H9 (cell line): ENCODE measurements at regions not wholly inside any gene's neighbourhood (a gene's known extent, or its start where the extent isn't known, plus 50 kb on each side); places are given as distances from the start of the nearest gene placed in this dataset.

Experiments
- DNase-seq: peaks from one replicate; pipeline ENCODE4 v3.0.0-alpha.2; 2017
- H2AFZ ChIP-seq: one replicate; pipeline ENCODE4 v1.6.1; 2013; ENCODE audit warnings: mild to moderate bottlenecking, low read length, control low read depth, moderate library complexity
- H2AK5ac ChIP-seq: 2 replicates; pipeline ENCODE4 v1.6.1; 2013; ENCODE audit warnings: low read length, control low read depth, mixed read lengths; ENCODE audit not compliant: insufficient read length
- H2BK120ac ChIP-seq: one replicate; pipeline ENCODE4 v1.6.1; 2013; ENCODE audit warnings: low read depth, mild to moderate bottlenecking, low read length, control low read depth, inconsistent platforms; ENCODE audit not compliant: poor library complexity, severe bottlenecking
- H2BK12ac ChIP-seq: 2 replicates; pipeline ENCODE4 v1.6.1; 2013; ENCODE audit warnings: low read length, control low read depth, mixed read lengths, low read depth; ENCODE audit not compliant: insufficient read length
- H2BK15ac ChIP-seq: 2 replicates; pipeline ENCODE4 v1.6.1; 2013; ENCODE audit warnings: low read depth, low read length, control low read depth
- H2BK20ac ChIP-seq: one replicate; pipeline ENCODE4 v1.6.1; 2013; ENCODE audit warnings: low read depth, mild to moderate bottlenecking, low read length, control low read depth, inconsistent platforms; ENCODE audit not compliant: poor library complexity, severe bottlenecking
- H2BK5ac ChIP-seq: 2 replicates; pipeline ENCODE4 v1.6.1; 2013; ENCODE audit warnings: low read length, control low read depth, mixed read lengths; ENCODE audit not compliant: insufficient read length
- H3K14ac ChIP-seq: 2 replicates; pipeline ENCODE4 v1.6.1; 2013; ENCODE audit warnings: low read length, control low read depth; ENCODE audit not compliant: insufficient read depth
- H3K18ac ChIP-seq: 2 replicates; pipeline ENCODE4 v1.6.1; 2013; ENCODE audit warnings: low read depth, mild to moderate bottlenecking, mixed read lengths, low read length, control low read depth; ENCODE audit not compliant: insufficient read length
- H3K23ac ChIP-seq: 2 replicates; pipeline ENCODE4 v1.6.1; 2013; ENCODE audit warnings: low read length, control low read depth, mixed read lengths, low read depth; ENCODE audit not compliant: insufficient read length
- H3K23me2 ChIP-seq: 2 replicates; pipeline ENCODE4 v1.6.1; 2013; ENCODE audit warnings: low read depth, mild to moderate bottlenecking, mixed read lengths, low read length, control low read depth; ENCODE audit not compliant: insufficient read length, poor library complexity, severe bottlenecking
- H3K27ac ChIP-seq: 2 replicates; pipeline ENCODE4 v1.5.1; 2013; ENCODE audit warnings: low read length, control low read depth, mixed read lengths, low read depth; ENCODE audit not compliant: insufficient read length
- H3K27me3 ChIP-seq: 2 replicates; pipeline ENCODE4 v1.6.1; 2013; ENCODE audit warnings: low read length, control low read depth, inconsistent platforms; ENCODE audit not compliant: insufficient read depth
- H3K4ac ChIP-seq: 2 replicates; pipeline ENCODE4 v1.6.1; 2013; ENCODE audit warnings: low read depth, mild to moderate bottlenecking, control low read depth, inconsistent platforms, low read length, moderate library complexity
- H3K4me1 ChIP-seq: 2 replicates; pipeline ENCODE4 v1.6.1; 2013; ENCODE audit warnings: low read length, control low read depth, inconsistent platforms; ENCODE audit not compliant: insufficient read depth
- H3K4me2 ChIP-seq: 2 replicates; pipeline ENCODE4 v1.6.1; 2013; ENCODE audit warnings: low read length, control low read depth, mixed read lengths; ENCODE audit not compliant: insufficient read length, insufficient read depth
- H3K56ac ChIP-seq: 2 replicates; pipeline ENCODE4 v1.6.1; 2013; ENCODE audit warnings: low read depth, mild to moderate bottlenecking, mixed read lengths, low read length, control low read depth; ENCODE audit not compliant: insufficient read length
- H3K79me1 ChIP-seq: 2 replicates; pipeline ENCODE4 v1.6.1; 2013; ENCODE audit warnings: low read depth, mild to moderate bottlenecking, moderate library complexity, low read length, control low read depth, inconsistent platforms; ENCODE audit not compliant: insufficient read depth, poor library complexity, severe bottlenecking
- H3K79me2 ChIP-seq: 2 replicates; pipeline ENCODE4 v1.6.1; 2013; ENCODE audit warnings: low read length, control low read depth, inconsistent platforms; ENCODE audit not compliant: insufficient read depth
- H3K9ac ChIP-seq: 2 replicates; pipeline ENCODE4 v1.6.1; 2013; ENCODE audit warnings: low read length, control low read depth, mixed read lengths; ENCODE audit not compliant: insufficient read length; ENCODE audit errors: extremely low read depth
- H3K9me3 ChIP-seq: one replicate; pipeline ENCODE4 v1.6.1; 2013; ENCODE audit warnings: low read depth, low read length, inconsistent platforms; ENCODE audit not compliant: control insufficient read depth
- H3T11ph ChIP-seq: one replicate; pipeline ENCODE4 v1.6.1; 2013; ENCODE audit warnings: mild to moderate bottlenecking, low read length, control low read depth, inconsistent platforms
- H4K20me1 ChIP-seq: one replicate; pipeline ENCODE4 v1.6.1; 2013; ENCODE audit not compliant: control insufficient read depth, insufficient read length, insufficient read depth
- H4K5ac ChIP-seq: 2 replicates; pipeline ENCODE4 v1.6.1; 2013; ENCODE audit warnings: low read depth, mild to moderate bottlenecking, mixed read lengths, low read length, control low read depth; ENCODE audit not compliant: insufficient read length
- H4K8ac ChIP-seq: replicated peaks from 2 replicates; pipeline ENCODE4 v1.6.1; 2013; ENCODE audit warnings: low read length, control low read depth, mixed read lengths, low read depth; ENCODE audit not compliant: insufficient read length
- H4K91ac ChIP-seq: 2 replicates; pipeline ENCODE4 v1.6.1; 2013; ENCODE audit warnings: low read depth, mild to moderate bottlenecking, moderate library complexity, mixed read lengths, low read length, control low read depth; ENCODE audit not compliant: insufficient read length
- H3K27ac Mint-ChIP-seq, 3 experiments: 2 replicates in 2 of 3; 3 replicates in 1 of 3; pipeline ENCODE4 v1.8.0; 2020 to 2021; ENCODE audit warnings: mixed read lengths in 3 of 3, mild to moderate bottlenecking in 1 of 3, moderate library complexity in 1 of 3
- H3K27me3 Mint-ChIP-seq: 2 replicates; pipeline ENCODE4 v1.8.0; 2021; ENCODE audit warnings: low read depth, mild to moderate bottlenecking, moderate library complexity, mixed read lengths
- H3K36me3 Mint-ChIP-seq, 3 experiments: 2 replicates in 2 of 3; 3 replicates in 1 of 3; pipeline ENCODE4 v1.8.0; 2020 to 2021; ENCODE audit warnings: low read depth in 3 of 3, mixed read lengths in 3 of 3; ENCODE audit not compliant: insufficient read depth in 1 of 3
- H3K4me1 Mint-ChIP-seq, 2 experiments: 2 replicates each; pipeline ENCODE4 v1.8.0; 2020; ENCODE audit warnings: mixed read lengths in 2 of 2
- H3K4me3 Mint-ChIP-seq, 2 experiments: 2 replicates in 1 of 2; 3 replicates in 1 of 2; pipeline ENCODE4 v1.8.0; 2020 to 2021; ENCODE audit warnings: mild to moderate bottlenecking in 2 of 2, mixed read lengths in 2 of 2, moderate library complexity in 1 of 2
- H3K9me3 Mint-ChIP-seq, 2 experiments: 2 replicates in 1 of 2; 3 replicates in 1 of 2; pipeline ENCODE4 v1.8.0; 2020; ENCODE audit warnings: mild to moderate bottlenecking in 2 of 2, mixed read lengths in 2 of 2, moderate library complexity in 1 of 2
- WGBS: extraction: QIAGEN DNeasy Blood & Tissue Kit; methylation state at CpG from one replicate; pipeline ENCODE4 v1.1.7; 2013; ENCODE audit warnings: missing lambda C conversion rate, low lambda C conversion rate, mixed read lengths; ENCODE audit not compliant: insufficient read length; ENCODE audit errors: extremely low coverage; 5-methylcytosine and 5-hydroxymethylcytosine counted together
- TF ChIP-seq, protein P1 (sequence below): fragments of 200-600 bp; sonication (generic); conservative IDR thresholded peaks from 3 replicates; pipeline ENCODE4 v1.8.0; 2021; ENCODE audit warnings: antibody characterized with exemption, mild to moderate bottlenecking

DNA sequence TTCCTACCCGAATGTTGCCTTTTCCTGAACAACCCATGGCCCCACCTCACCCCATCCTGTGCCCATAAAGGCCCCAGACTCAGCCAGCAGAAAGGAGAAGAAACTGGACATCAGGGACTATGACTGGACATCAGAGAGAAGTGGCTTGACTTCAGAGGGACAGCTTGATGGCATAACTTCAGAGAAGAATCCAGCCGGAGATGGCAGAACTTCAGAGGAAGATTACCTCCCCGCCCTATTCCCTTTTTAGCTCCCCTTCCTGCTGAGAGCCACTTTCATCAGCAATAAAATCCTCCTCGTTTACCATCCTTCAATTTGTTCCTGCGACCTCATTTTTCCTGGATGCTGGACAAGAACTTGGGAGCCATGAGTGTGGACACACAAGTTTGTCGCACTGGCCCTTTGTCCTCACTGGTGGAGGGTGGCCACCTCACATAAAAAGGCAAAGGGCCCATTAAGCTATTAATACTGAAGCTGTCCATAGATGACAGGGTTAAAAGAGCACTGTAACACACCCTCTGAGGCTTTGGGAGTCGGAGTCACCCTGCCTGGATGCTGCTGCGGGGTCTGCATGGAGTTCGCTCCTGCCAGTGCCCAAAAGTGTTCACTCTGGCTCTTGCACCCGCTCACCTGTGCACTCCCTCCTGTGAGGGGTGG, 260.4 kb downstream of the SLITRK1 start:
- no peak overlapping the region for H2BK12ac ChIP-seq

More for the DNA sequence above, 260.4 kb downstream of the SLITRK1 start:
- Histone ChIP-seq H3K4me1 (no peaks in the 10 kb centered on the region), H3K27ac (no peak overlapping the region), H3K27me3 (no peaks in the 10 kb centered on the region), H3K4ac (no peak overlapping the region), H3K14ac (no peak overlapping the region), H4K91ac (no peak overlapping the region), H2AK5ac (no peak overlapping the region), H3K4me2 (no peak overlapping the region), H3T11ph (no peak overlapping the region), H4K20me1 (no peaks in the 10 kb centered on the region), H2BK5ac (no peak overlapping the region), H3K56ac (no peak overlapping the region), H3K79me2 (no peaks in the 10 kb centered on the region), H2AFZ (no peak overlapping the region), H2BK120ac (no peak overlapping the region), H3K79me1 (no peaks in the 10 kb centered on the region), H3K23ac (no peak overlapping the region), H3K9ac (no peak overlapping the region), H2BK20ac (no peak overlapping the region), H3K23me2 (no peaks in the 10 kb centered on the region), H3K18ac (no peak overlapping the region), H4K8ac (no peak overlapping the region), H4K5ac (no peak overlapping the region), H3K9me3 (no peaks in the 10 kb centered on the region), H2BK15ac (no peak overlapping the region)
- Mint-ChIP-seq H3K27ac (no peak overlapping the region), H3K27me3 (no peaks in the 10 kb centered on the region), H3K9me3 (no peaks in the 10 kb centered on the region), H3K4me1 (no peaks in the 10 kb centered on the region), H3K36me3 (no peaks in the 10 kb centered on the region), H3K4me3 (no peak overlapping the region)
- TF ChIP-seq, protein P1, sequence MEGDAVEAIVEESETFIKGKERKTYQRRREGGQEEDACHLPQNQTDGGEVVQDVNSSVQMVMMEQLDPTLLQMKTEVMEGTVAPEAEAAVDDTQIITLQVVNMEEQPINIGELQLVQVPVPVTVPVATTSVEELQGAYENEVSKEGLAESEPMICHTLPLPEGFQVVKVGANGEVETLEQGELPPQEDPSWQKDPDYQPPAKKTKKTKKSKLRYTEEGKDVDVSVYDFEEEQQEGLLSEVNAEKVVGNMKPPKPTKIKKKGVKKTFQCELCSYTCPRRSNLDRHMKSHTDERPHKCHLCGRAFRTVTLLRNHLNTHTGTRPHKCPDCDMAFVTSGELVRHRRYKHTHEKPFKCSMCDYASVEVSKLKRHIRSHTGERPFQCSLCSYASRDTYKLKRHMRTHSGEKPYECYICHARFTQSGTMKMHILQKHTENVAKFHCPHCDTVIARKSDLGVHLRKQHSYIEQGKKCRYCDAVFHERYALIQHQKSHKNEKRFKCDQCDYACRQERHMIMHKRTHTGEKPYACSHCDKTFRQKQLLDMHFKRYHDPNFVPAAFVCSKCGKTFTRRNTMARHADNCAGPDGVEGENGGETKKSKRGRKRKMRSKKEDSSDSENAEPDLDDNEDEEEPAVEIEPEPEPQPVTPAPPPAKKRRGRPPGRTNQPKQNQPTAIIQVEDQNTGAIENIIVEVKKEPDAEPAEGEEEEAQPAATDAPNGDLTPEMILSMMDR: no peak
- WGBS: no CpG with 5 or more reads among the region's 10 CpGs
- DNase-seq: no peak
